ENCODE measurements at regions not wholly inside any gene's neighbourhood (a gene's known extent, or its start where the extent isn't known, plus 50 kb on each side); places are given as distances from the start of the nearest gene placed in this dataset.

GRCh38 chr2:4895371-4895770 is 796.8 kb upstream of the SOX11 start (continued):
- no peak for TF ChIP-seq REST (IDR thresholded peaks at IDR 0.05; ENCODE audit: low read depth)
- TF ChIP-seq ZNF274 (IDR thresholded peaks at IDR 0.05; ENCODE audit: low read depth, low read length): no peak
- no peak for TF ChIP-seq ATF3 (IDR thresholded peaks at IDR 0.05)
- no peak for TF ChIP-seq SRF (IDR thresholded peaks at IDR 0.05; ENCODE audit: low read depth)
- no peak for TF ChIP-seq POLR2A (IDR thresholded peaks at IDR 0.05; ENCODE audit: borderline replicate concordance, extremely low read depth, insufficient read depth, insufficient read length)
- no peak for TF ChIP-seq SIN3A (IDR thresholded peaks at IDR 0.05; ENCODE audit: low read depth)

GRCh38 chr2:4898706-4899105 is 793.5 kb upstream of the SOX11 start:
- Histone ChIP-seq H2AFZ (ENCODE audit: low read depth, low read length, poor library complexity, severe bottlenecking) (no peak overlapping the region), H3K4me2 (ENCODE audit: low read length) (no peak overlapping the region), H3K79me2 (ENCODE audit: insufficient read depth, low read length) (no peaks in the 10 kb centered on the region), H3K27me3 (ENCODE audit: insufficient read depth, low read length) (no peaks in the 10 kb centered on the region), H3K4me3 (replicated peaks in 1 of 2; ENCODE audit: low read depth in 1 of 2, low read length in 2 of 2) (no peak overlapping the region), H3K4me1 (ENCODE audit: control insufficient read depth in 1 of 2, insufficient read depth in 2 of 2, low read length in 2 of 2) (no peaks in the 10 kb centered on the region), H3K9me3 (ENCODE audit: control insufficient read depth in 1 of 2, insufficient read depth in 1 of 2, low read depth in 1 of 2, low read length in 2 of 2) (peaks cover 9 to 12% of the 10 kb centered on the region in 2 experiments; a peak in 2 of 4 replicates), H4K20me1 (ENCODE audit: insufficient read depth) (no peaks in the 10 kb centered on the region), H3K36me3 (ENCODE audit: control insufficient read depth in 1 of 2, insufficient read depth in 2 of 2, low read length in 2 of 2) (no peaks in the 10 kb centered on the region), H3K27ac (ENCODE audit: low read depth, low read length) (no peak overlapping the region), H3K9ac (ENCODE audit: low read length) (no peak overlapping the region), H3K9me2 (ENCODE audit: insufficient read depth) (no peaks in the 10 kb centered on the region)
- BruUV-seq (replicated peaks): no TSS peak
- intact Hi-C loops (cut with micrococcal nuclease): no loop called here
- TF ChIP-seq ZFX (IDR thresholded peaks at IDR 0.05): no peak
- TF ChIP-seq YY1 (IDR thresholded peaks at IDR 0.05; ENCODE audit: extremely low read depth, insufficient replicate concordance, low read depth, low read length): no peak
- no peak for TF ChIP-seq SRF (IDR thresholded peaks at IDR 0.05; ENCODE audit: low read depth)
- no peak for TF ChIP-seq ATF3 (IDR thresholded peaks at IDR 0.05)
- no peak for TF ChIP-seq ELF1 (IDR thresholded peaks at IDR 0.05; ENCODE audit: borderline replicate concordance, low read depth)
- no peak for TF ChIP-seq EZH2phosphoT487 (IDR thresholded peaks at IDR 0.05; ENCODE audit: borderline replicate concordance)
- TF ChIP-seq JUND (IDR thresholded peaks at IDR 0.05): no peak
- TF ChIP-seq SIN3A (IDR thresholded peaks at IDR 0.05; ENCODE audit: low read depth): no peak
- no peak for TF ChIP-seq EZH2 (IDR thresholded peaks at IDR 0.05)
- no peak for TF ChIP-seq RAD21 (IDR thresholded peaks at IDR 0.05; ENCODE audit: low read depth)
- TF ChIP-seq TCF7L2 (IDR thresholded peaks at IDR 0.05; ENCODE audit: borderline replicate concordance, extremely low read depth, insufficient read depth, insufficient read length): no peak
- TF ChIP-seq SP1 (IDR thresholded peaks at IDR 0.05; ENCODE audit: low read depth): no peak
- no peak for TF ChIP-seq FOSL1 (IDR thresholded peaks at IDR 0.05; ENCODE audit: low read depth)
- ChIA-PET RAD21 (ENCODE audit: low non-redundant PET in 1 of 2, low total read pairs in 2 of 2, uncharacterized antibody in 2 of 2, unreplicated experiment in 2 of 2) (no interaction called here), CTCF (no interaction called here), POLR2A (no interaction called here)
- DNase-seq (ENCODE audit: low read depth, low spot score) (no peak), ATAC-seq (no peak)
